Lung (tissue), 11 donors: ENCODE measurements at regions not wholly inside any gene's neighbourhood (a gene's known extent, or its start where the extent isn't known, plus 50 kb on each side); places are given as distances from the start of the nearest gene placed in this dataset.

ENCODE experiments used
- ATAC-seq: fragments of 200-7000 bp; cut with Tn5 transposase; one replicate; pipeline ENCODE4 v1.9.1; 2020; ENCODE audit warnings: moderate number of reproducible peaks; ENCODE audit not compliant: insufficient read depth, low FRiP score
- DNase-seq, 3 donors: peaks; one replicate each; pipeline ENCODE4 v3.0.0-alpha.2; 2013 to 2017
- H3K27ac ChIP-seq, 2 donors: one replicate each; pipeline ENCODE4 v1.5.1; 2013; ENCODE audit warnings: mild to moderate bottlenecking in 2 of 2, moderate library complexity in 2 of 2, control low read depth in 1 of 2, inconsistent platforms in 1 of 2, low read depth in 1 of 2, low read length in 1 of 2
- H3K27me3 ChIP-seq, 3 donors: one replicate each; pipeline ENCODE4 v1.5.1; 2013; ENCODE audit warnings: low read length in 2 of 3; ENCODE audit not compliant: control insufficient read depth in 3 of 3, insufficient read depth in 3 of 3
- H3K36me3 ChIP-seq, 4 donors: one replicate each; pipeline ENCODE4 v1.5.1; 2013; ENCODE audit warnings: low read length in 4 of 4, mild to moderate bottlenecking in 1 of 4, moderate library complexity in 1 of 4; ENCODE audit not compliant: control insufficient read depth in 4 of 4, insufficient read depth in 4 of 4
- H3K4me1 ChIP-seq, 5 donors: one replicate each; pipeline ENCODE4 v1.5.1; 2013; ENCODE audit warnings: low read length in 5 of 5, mild to moderate bottlenecking in 2 of 5, moderate library complexity in 1 of 5; ENCODE audit not compliant: control insufficient read depth in 5 of 5, insufficient read depth in 5 of 5
- H3K4me3 ChIP-seq: one replicate; pipeline ENCODE4 v1.5.1; 2013; ENCODE audit warnings: mild to moderate bottlenecking, control low read depth, moderate library complexity
- H3K9ac ChIP-seq, 2 donors: one replicate each; pipeline ENCODE4 v1.5.1; 2013; ENCODE audit warnings: low read length in 2 of 2, control low read depth in 1 of 2; ENCODE audit not compliant: insufficient read depth in 1 of 2
- H3K9me3 ChIP-seq, 4 donors: one replicate each; pipeline ENCODE4 v1.5.1; 2013; ENCODE audit warnings: low read length in 3 of 4, mild to moderate bottlenecking in 1 of 4, moderate library complexity in 1 of 4; ENCODE audit not compliant: control insufficient read depth in 4 of 4, insufficient read depth in 3 of 4
- CTCF ChIP-seq: IDR thresholded peaks from 2 replicates; pipeline ENCODE4 v1.5.1; 2012; ENCODE audit warnings: mild to moderate bottlenecking; ENCODE audit errors: control extremely low read depth, extremely low read depth
- WGBS, 2 donors: extraction: QIAGEN DNeasy Blood & Tissue Kit; methylation state at CpG; one replicate each; pipeline ENCODE4 v1.1.7; 2013; 5-methylcytosine and 5-hydroxymethylcytosine counted together
- donor health status: control.
- donor health status: control.
- donor health status: Bipolar disorder and iron deficiency.
- donor health status: healthy.
- donor health status: DM: yes; HTN: yes; CAD: no.

GRCh38 chr4:128359422-128359821 lies 71.8 kb upstream of the PGRMC2 start:
- no peaks in the 10 kb centered on the region for H3K9me3 ChIP-seq
- ATAC-seq (no peak), DNase-seq (no peak)
- peaks cover 0 to 11% (median 3%) of the 10 kb centered on the region in 5 donors for H3K4me1 ChIP-seq
- no peak for TF ChIP-seq CTCF
- H3K4me3 ChIP-seq, result no peak overlapping the region
- WGBS, 2 donors, result 91% methylated on average over 2 of the region's 2 CpGs
- no peaks in the 10 kb centered on the region for H3K27me3 ChIP-seq
- no peaks in the 10 kb centered on the region for H3K36me3 ChIP-seq
- H3K27ac ChIP-seq, result peak overlapping the region in 1 of 2 donors; percentile 13
- no peak overlapping the region for H3K9ac ChIP-seq

- Histone ChIP-seq H3K9ac (no peak overlapping the region), H3K27ac (peak overlapping the region in 1 of 2 donors; percentile 92), H3K36me3 (no peaks in the 10 kb centered on the region), H3K27me3 (no peaks in the 10 kb centered on the region), H3K9me3 (no peaks in the 10 kb centered on the region), H3K4me3 (no peak overlapping the region), H3K4me1 (peaks cover 0 to 11% (median 4%) of the 10 kb centered on the region in 5 donors)
- DNase-seq (peak in 1 of 3 donors; percentile 15), ATAC-seq (no peak)
- no peak for TF ChIP-seq CTCF
- 60 to 80% methylated on average over 2 of the region's 2 CpGs for WGBS, 2 donors
Measured at GRCh38 chr4:128358913-128359279, 71.3 kb upstream of the PGRMC2 start.

GRCh38 chr4:128358231-128358912 lies 70.8 kb upstream of the PGRMC2 start:
- Histone ChIP-seq H3K9me3 (no peaks in the 10 kb centered on the region), H3K4me3 (no peak overlapping the region), H3K27ac (peak overlapping the region in 1 of 2 donors; percentile 92), H3K27me3 (no peaks in the 10 kb centered on the region), H3K4me1 (peaks cover 0 to 11% (median 4%) of the 10 kb centered on the region in 5 donors), H3K36me3 (no peaks in the 10 kb centered on the region), H3K9ac (no peak overlapping the region)
- 72 to 83% methylated on average over 7 of the region's 7 CpGs for WGBS, 2 donors
- peak in 1 of 3 donors; percentile 15 for DNase-seq
- TF ChIP-seq CTCF, result no peak
- ATAC-seq, result no peak

- Histone ChIP-seq H3K27ac (peak overlapping the region in 1 of 2 donors; percentile 68), H3K9ac (no peak overlapping the region), H3K9me3 (no peaks in the 10 kb centered on the region), H3K4me3 (no peak overlapping the region), H3K4me1 (peaks cover 0 to 11% (median 4%) of the 10 kb centered on the region in 5 donors), H3K36me3 (no peaks in the 10 kb centered on the region), H3K27me3 (no peaks in the 10 kb centered on the region)
- 60 to 68% methylated on average over 2 of the region's 2 CpGs for WGBS, 2 donors
- DNase-seq (no peak), ATAC-seq (no peak)
- TF ChIP-seq CTCF, result no peak
Measured at GRCh38 chr4:128357286-128357685, 69.7 kb upstream of the PGRMC2 start.
